ENCODE measurements at regions not wholly inside any gene's neighbourhood (a gene's known extent, or its start where the extent isn't known, plus 50 kb on each side); places are given as distances from the start of the nearest gene placed in this dataset.

GRCh38 chr10:105540381-105540780, 899.3 kb downstream of the SORCS3 start:
- H3K4me3 ChIP-seq = no peak overlapping the region
- DNase-seq (no peak), ATAC-seq (no peak)
- H3K27ac ChIP-seq = no peak overlapping the region
- H3K4me1 ChIP-seq = no peaks in the 10 kb centered on the region
- intact Hi-C loops (cut with DNase I) = no loop called here
- no peaks in the 10 kb centered on the region for H3K9me3 ChIP-seq
- WGBS, 3 donors = 44 to 58% (median 56%) methylated on average over 2 of the region's 2 CpGs
- no peaks in the 10 kb centered on the region for H3K27me3 ChIP-seq (ENCODE audit: insufficient read depth in 3 of 3, low read length in 2 of 3)
- no peak for TF ChIP-seq CTCF (IDR thresholded peaks at IDR 0.05)
- H3K36me3 ChIP-seq (ENCODE audit: insufficient read depth in 1 of 2, low read depth in 1 of 2) = no peaks in the 10 kb centered on the region

- DNase-seq = no peak
- 11 to 14% (median 12%) methylated on average over 4 of the region's 4 CpGs for WGBS, 3 donors
Observed at GRCh38 chr10:105538874-105539273, 897.8 kb downstream of the SORCS3 start.

GRCh38 chr10:105535478-105535877, 894.4 kb downstream of the SORCS3 start:
- Histone ChIP-seq H3K4me3 (no peak overlapping the region), H3K27me3 (ENCODE audit: insufficient read depth in 3 of 3, low read length in 2 of 3) (no peaks in the 10 kb centered on the region), H3K27ac (no peak overlapping the region), H3K9me3 (no peaks in the 10 kb centered on the region), H3K36me3 (ENCODE audit: insufficient read depth in 1 of 2, low read depth in 1 of 2) (no peaks in the 10 kb centered on the region), H3K4me1 (no peaks in the 10 kb centered on the region)
- intact Hi-C loops (cut with DNase I) = no loop called here
- ATAC-seq (no peak), DNase-seq (no peak)
- 74 to 79% (median 75%) methylated on average over 3 of the region's 3 CpGs for WGBS, 3 donors
- TF ChIP-seq CTCF (IDR thresholded peaks at IDR 0.05) = no peak

More at GRCh38 chr10:105538874-105539273, 897.8 kb downstream of the SORCS3 start:
- Histone ChIP-seq H3K4me3 (no peak overlapping the region), H3K9me3 (no peaks in the 10 kb centered on the region), H3K36me3 (ENCODE audit: insufficient read depth in 1 of 2, low read depth in 1 of 2) (no peaks in the 10 kb centered on the region), H3K27me3 (ENCODE audit: insufficient read depth in 3 of 3, low read length in 2 of 3) (no peaks in the 10 kb centered on the region), H3K4me1 (no peaks in the 10 kb centered on the region), H3K27ac (no peak overlapping the region)
- no peak for TF ChIP-seq CTCF (IDR thresholded peaks at IDR 0.05)
- intact Hi-C loops (cut with DNase I) = no loop called here
- no peak for ATAC-seq

GRCh38 chr10:105534086-105534485, 893.0 kb downstream of the SORCS3 start:
- 42 to 49% (median 43%) methylated on average over 1 of the region's 1 CpG for WGBS, 3 donors
- TF ChIP-seq CTCF (IDR thresholded peaks at IDR 0.05) = no peak
- intact Hi-C loops (cut with DNase I) = no loop called here

GRCh38 chr10:105516511-105516910, 875.4 kb downstream of the SORCS3 start:
- H3K27me3 ChIP-seq (ENCODE audit: insufficient read depth in 3 of 3, low read length in 2 of 3) = no peaks in the 10 kb centered on the region
- no peak for TF ChIP-seq CTCF (IDR thresholded peaks at IDR 0.05)
- no peaks in the 10 kb centered on the region for H3K36me3 ChIP-seq (ENCODE audit: insufficient read depth in 1 of 2, low read depth in 1 of 2)
- intact Hi-C loops (cut with DNase I) = no loop called here
- no peak for DNase-seq
- no peaks in the 10 kb centered on the region for H3K4me1 ChIP-seq
- 87 to 93% (median 93%) methylated on average over 2 of the region's 2 CpGs for WGBS, 3 donors
- H3K27ac ChIP-seq = no peak overlapping the region
- H3K9me3 ChIP-seq = no peaks in the 10 kb centered on the region
- no peak overlapping the region for H3K4me3 ChIP-seq
- no peak for ATAC-seq

More at GRCh38 chr10:105534086-105534485, 893.0 kb downstream of the SORCS3 start:
- H3K36me3 ChIP-seq (ENCODE audit: insufficient read depth in 1 of 2, low read depth in 1 of 2) = no peaks in the 10 kb centered on the region
- no peaks in the 10 kb centered on the region for H3K9me3 ChIP-seq
- H3K4me3 ChIP-seq = no peak overlapping the region
- no peaks in the 10 kb centered on the region for H3K4me1 ChIP-seq
- DNase-seq (no peak), ATAC-seq (no peak)
- no peaks in the 10 kb centered on the region for H3K27me3 ChIP-seq (ENCODE audit: insufficient read depth in 3 of 3, low read length in 2 of 3)
- H3K27ac ChIP-seq = no peak overlapping the region

Measured in psoas muscle (tissue), 7 donors.